Progenitor cell of endocrine pancreas (in vitro differentiated cells): ENCODE measurements at regions not wholly inside any gene's neighbourhood (a gene's known extent, or its start where the extent isn't known, plus 50 kb on each side); places are given as distances from the start of the nearest gene placed in this dataset.
"Not testable (repeated sequence)": the region's sequence is repeated elsewhere in the genome, so short reads cannot be mapped to it uniquely, and the experiment has no call there.

Experiments used
- DNase-seq: peaks from one replicate; pipeline ENCODE4 v3.0.0; 2021; ENCODE audit warnings: low spot score; ENCODE audit not compliant: unreplicated experiment
- H3K27ac Mint-ChIP-seq: 2 replicates; pipeline ENCODE4 v1.8.0; 2021; ENCODE audit warnings: mild to moderate bottlenecking, moderate library complexity, mixed read lengths
- H3K27me3 Mint-ChIP-seq: 2 replicates; pipeline ENCODE4 v1.8.0; 2021; ENCODE audit warnings: mixed read lengths
- H3K36me3 Mint-ChIP-seq: 2 replicates; pipeline ENCODE4 v1.8.0; 2022; ENCODE audit warnings: mixed read lengths; ENCODE audit not compliant: insufficient read depth
- H3K4me1 Mint-ChIP-seq: 2 replicates; pipeline ENCODE4 v1.8.0; 2021; ENCODE audit warnings: low read depth, mixed read lengths
- H3K4me3 Mint-ChIP-seq: 2 replicates; pipeline ENCODE4 v1.8.0; 2021; ENCODE audit warnings: low read depth, mild to moderate bottlenecking, moderate library complexity, mixed read lengths
- H3K9me3 Mint-ChIP-seq: 2 replicates; pipeline ENCODE4 v1.8.0; 2021; ENCODE audit warnings: low read depth, mixed read lengths
- TF ChIP-seq, protein P1 (sequence below): fragments of 200-600 bp; sonication (generic); IDR thresholded peaks from one replicate; pipeline ENCODE4 v1.5.0; 2021; ENCODE audit warnings: antibody characterized with exemption, mild to moderate bottlenecking; ENCODE audit not compliant: unreplicated experiment

GRCh38 chr3:118128886-118129285 is 905.8 kb downstream of the IGSF11 start:
- no peak overlapping the region for H3K4me3 Mint-ChIP-seq
- no peaks in the 10 kb centered on the region for H3K27me3 Mint-ChIP-seq
- H3K9me3 Mint-ChIP-seq, result no peaks in the 10 kb centered on the region
- no peak for DNase-seq
- no peaks in the 10 kb centered on the region for H3K4me1 Mint-ChIP-seq
- TF ChIP-seq, protein P1, sequence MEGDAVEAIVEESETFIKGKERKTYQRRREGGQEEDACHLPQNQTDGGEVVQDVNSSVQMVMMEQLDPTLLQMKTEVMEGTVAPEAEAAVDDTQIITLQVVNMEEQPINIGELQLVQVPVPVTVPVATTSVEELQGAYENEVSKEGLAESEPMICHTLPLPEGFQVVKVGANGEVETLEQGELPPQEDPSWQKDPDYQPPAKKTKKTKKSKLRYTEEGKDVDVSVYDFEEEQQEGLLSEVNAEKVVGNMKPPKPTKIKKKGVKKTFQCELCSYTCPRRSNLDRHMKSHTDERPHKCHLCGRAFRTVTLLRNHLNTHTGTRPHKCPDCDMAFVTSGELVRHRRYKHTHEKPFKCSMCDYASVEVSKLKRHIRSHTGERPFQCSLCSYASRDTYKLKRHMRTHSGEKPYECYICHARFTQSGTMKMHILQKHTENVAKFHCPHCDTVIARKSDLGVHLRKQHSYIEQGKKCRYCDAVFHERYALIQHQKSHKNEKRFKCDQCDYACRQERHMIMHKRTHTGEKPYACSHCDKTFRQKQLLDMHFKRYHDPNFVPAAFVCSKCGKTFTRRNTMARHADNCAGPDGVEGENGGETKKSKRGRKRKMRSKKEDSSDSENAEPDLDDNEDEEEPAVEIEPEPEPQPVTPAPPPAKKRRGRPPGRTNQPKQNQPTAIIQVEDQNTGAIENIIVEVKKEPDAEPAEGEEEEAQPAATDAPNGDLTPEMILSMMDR, result no peak
- H3K36me3 Mint-ChIP-seq, result no peaks in the 10 kb centered on the region
- no peak overlapping the region for H3K27ac Mint-ChIP-seq

GRCh38 chr3:118137778-118138177 is 896.9 kb downstream of the IGSF11 start:
- no peaks in the 10 kb centered on the region for H3K4me1 Mint-ChIP-seq
- no peak for DNase-seq
- peaks cover 22% of the 10 kb centered on the region for H3K9me3 Mint-ChIP-seq
- H3K36me3 Mint-ChIP-seq, result no peaks in the 10 kb centered on the region
- no peaks in the 10 kb centered on the region for H3K27me3 Mint-ChIP-seq
- no peak overlapping the region for H3K4me3 Mint-ChIP-seq
- TF ChIP-seq, protein P1, result no peak
- H3K27ac Mint-ChIP-seq, result no peak overlapping the region

GRCh38 chr3:118144919-118145318 is 889.7 kb downstream of the IGSF11 start:
- Mint-ChIP-seq H3K9me3 (peaks cover 25% of the 10 kb centered on the region), H3K27me3 (no peaks in the 10 kb centered on the region), H3K27ac (no peak overlapping the region), H3K4me1 (no peaks in the 10 kb centered on the region), H3K4me3 (no peak overlapping the region), H3K36me3 (no peaks in the 10 kb centered on the region)
- DNase-seq, result no peak
- TF ChIP-seq, protein P1, result no peak

GRCh38 chr3:118146658-118147375 is 887.8 kb downstream of the IGSF11 start:
- Mint-ChIP-seq H3K4me1 (no peaks in the 10 kb centered on the region), H3K9me3 (peaks cover 26% of the 10 kb centered on the region), H3K4me3 (no peak overlapping the region), H3K36me3 (peaks cover 1% of the 10 kb centered on the region), H3K27me3 (no peaks in the 10 kb centered on the region), H3K27ac (no peak overlapping the region)
- TF ChIP-seq, protein P1, result no peak
- no peak for DNase-seq

- Mint-ChIP-seq H3K4me3 (no peak overlapping the region), H3K36me3 (peaks cover 1% of the 10 kb centered on the region), H3K27me3 (no peaks in the 10 kb centered on the region), H3K9me3 (peaks cover 24% of the 10 kb centered on the region), H3K4me1 (no peaks in the 10 kb centered on the region), H3K27ac (no peak overlapping the region)
- TF ChIP-seq, protein P1, result no peak
- DNase-seq, result no peak
Observed at GRCh38 chr3:118151164-118151563, 883.5 kb downstream of the IGSF11 start.

- H3K4me3 Mint-ChIP-seq, H3K4me1 Mint-ChIP-seq, H3K27ac Mint-ChIP-seq, H3K9me3 Mint-ChIP-seq, H3K36me3 Mint-ChIP-seq, H3K27me3 Mint-ChIP-seq, DNase-seq: not testable (repeated sequence)
Observed at GRCh38 chr3:118162627-118163588, 871.7 kb downstream of the IGSF11 start.
